ENCODE measurements at regions not wholly inside any gene's neighbourhood (a gene's known extent, or its start where the extent isn't known, plus 50 kb on each side); places are given as distances from the start of the nearest gene placed in this dataset.

- no peak for TF ChIP-seq GTF2F1 (IDR thresholded peaks at IDR 0.05; ENCODE audit: borderline replicate concordance, low read depth, low read length)
- TF ChIP-seq EZH2 (IDR thresholded peaks at IDR 0.05; ENCODE audit: low read depth, low read length, severe bottlenecking): no peak
Measured at GRCh38 chr6:19536838-19537237, 300.3 kb upstream of the ID4 start (continued).

Data from H1 (cell line).